ENCODE measurements at regions not wholly inside any gene's neighbourhood (a gene's known extent, or its start where the extent isn't known, plus 50 kb on each side); places are given as distances from the start of the nearest gene placed in this dataset.

DNA sequence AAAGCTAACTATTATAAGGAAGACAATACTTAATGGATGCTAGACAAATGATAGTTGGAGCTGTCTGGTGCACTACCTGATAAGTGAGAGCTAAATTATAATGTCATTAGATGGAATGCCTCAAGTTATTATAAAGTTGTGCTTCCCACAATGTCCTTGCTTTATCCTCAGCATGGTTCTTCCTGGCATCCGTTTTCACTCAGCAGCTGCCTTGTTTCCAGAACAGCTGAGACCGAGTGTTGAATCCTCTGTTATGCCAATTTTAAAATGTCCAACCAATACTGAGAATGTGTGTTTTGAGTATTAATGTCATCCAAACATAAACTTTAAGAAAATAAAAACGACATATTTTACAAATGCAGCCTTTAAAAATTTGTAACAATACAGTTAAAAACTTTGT lies 286.7 kb upstream of the SOX2 start:
- DNase-seq = no peak

DNA sequence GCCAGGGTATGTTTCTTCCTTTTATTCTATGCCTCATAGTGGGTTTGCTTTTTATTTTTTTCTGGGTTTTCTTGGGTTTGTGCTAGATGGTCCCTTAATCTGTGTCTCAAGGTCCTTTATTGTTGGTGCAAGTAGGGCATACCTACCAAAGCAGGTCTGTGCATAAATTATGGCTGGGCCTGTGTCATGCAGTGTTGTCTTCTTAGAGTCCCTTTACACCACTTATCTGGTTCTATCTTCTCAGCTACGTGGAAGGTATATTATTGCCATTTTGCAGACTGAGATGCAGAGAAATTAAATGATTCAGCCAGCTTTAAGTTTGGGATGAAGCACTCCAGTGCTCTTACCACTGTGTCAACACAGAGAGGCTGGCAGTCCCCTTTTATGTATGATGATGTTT lies 293.5 kb upstream of the SOX2 start:
- no peak for DNase-seq

DNA sequence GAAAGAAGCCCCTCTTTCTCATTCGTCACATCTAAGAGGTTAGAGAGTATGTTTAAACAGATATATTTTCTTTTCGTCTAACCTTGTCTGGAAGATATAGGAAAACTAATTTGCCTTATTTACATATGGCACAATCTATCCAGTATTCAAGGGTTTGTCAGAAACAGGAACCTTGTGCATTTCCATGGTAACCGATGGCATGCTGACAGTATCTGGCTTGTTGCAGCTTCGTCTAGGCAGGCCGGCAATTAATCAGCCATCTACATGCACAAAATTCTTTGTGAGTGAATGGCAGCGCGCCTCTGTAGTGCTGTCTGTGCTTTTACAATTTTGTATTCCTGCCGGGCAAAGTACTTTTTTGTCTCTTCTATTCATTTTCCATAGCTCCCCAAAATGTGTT lies 294.0 kb upstream of the SOX2 start:
- DNase-seq = no peak

DNA sequence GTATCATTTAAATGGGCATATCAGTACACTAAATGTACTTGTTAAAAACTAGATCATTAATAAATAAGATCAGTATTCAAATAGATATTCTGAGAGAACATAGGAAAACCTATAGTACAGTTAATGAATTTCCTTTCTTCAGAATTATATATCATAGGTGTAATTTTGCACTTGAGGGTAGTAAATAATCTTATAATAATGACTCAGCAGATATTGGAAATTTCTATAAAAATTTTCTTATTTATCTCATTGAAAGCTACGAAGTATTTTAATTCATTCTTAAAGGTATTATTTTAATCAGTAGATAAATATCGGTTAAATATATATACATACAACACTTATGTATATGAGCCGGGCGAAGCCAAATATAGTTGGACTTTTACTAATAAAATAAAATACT lies 300.9 kb upstream of the SOX2 start:
- no peak for DNase-seq

DNA sequence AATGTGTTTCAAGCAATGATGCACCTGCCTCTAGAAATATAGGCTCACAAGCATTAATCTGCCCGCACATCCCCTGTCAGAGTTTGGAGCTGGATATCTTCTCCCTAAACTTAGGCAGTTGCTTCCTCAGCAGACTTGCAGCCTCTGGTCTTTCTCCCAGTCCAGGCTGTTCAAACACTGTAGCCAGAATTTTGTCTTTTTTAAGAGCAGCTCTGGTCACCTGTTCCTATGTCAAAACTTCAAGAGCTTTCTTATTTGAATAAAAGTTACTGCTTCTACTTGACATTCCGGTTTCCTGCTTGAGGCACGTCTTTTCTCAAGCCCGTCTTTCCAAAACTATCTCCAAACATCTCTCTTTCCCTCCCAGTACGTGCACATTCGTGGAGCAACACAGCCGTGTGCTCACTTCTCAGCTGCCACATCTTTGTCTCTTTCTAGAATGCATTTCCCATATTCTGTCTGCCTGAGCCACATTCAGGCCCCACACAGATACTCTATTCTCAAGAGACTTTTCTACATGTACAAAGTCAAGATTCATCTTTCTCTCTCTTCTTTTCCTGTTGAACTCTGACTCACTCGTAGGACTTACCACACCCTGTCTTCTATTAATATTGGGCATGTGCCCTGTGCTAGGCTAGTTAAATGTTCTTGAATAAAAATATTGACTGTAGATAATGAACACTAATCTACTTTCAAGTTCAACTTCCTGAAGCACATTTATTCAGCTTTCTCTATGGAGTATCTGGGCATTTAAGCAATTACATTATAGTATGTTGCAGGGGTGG lies 307.7 kb upstream of the SOX2 start:
- no peak for DNase-seq

DNA sequence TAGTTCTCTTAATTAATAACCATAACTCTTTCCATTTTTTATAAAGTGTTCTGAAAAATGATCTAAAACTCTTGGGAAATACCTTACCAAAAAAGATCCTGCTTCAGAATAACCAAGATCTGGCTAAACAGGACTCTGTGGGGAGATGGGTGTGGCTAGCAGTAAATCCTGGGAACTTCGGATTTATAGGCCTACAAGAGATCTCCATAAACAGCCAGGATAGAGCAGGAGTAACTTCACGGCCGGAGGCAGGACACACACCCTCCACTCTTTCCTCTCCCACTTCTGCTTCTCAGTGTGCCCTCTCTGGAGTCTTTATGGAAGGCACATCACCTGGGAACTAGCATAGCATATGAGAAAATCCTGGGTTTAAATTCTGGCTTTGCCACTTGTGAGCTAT lies 309.4 kb upstream of the SOX2 start:
- no peak for DNase-seq

DNA sequence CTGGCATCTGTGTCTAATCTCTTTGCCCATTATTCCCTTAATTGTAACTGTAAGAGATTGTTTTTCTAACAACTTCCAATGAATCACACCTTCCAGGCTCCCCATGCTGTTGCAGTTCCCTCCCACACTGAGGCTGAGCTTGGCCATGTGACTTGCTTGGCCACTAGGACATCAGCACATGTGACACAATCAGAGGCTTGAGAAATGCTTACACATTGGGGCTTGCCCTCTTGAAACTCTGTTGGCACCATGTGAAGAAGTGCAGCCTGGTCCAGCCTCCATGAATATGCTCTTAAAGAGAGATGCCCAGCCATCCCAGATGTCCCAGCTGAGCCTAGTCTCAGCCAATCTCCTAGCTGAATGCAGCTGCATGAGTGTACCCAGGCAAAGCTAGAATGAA lies 326.8 kb upstream of the SOX2 start:
- no peak for DNase-seq

DNA sequence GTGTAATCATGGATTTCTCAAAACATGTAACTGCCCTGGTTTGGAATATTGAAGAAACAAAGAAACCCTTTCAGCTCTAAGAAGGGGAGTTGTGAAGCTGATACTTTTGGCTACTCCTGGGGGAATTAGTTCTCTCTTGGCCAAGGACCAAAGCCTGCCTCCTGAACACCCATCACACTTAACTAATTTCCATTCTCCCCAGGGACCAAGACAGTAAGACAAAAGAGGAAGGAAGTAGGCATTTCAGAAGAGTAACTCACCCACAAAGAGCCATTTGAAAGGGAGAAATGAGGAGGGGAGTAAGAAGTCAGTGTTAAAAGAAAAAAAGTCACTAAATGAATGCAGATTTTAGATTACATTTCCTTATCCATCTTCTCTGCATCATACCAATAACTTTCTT lies 328.0 kb upstream of the SOX2 start:
- no peak for DNase-seq

DNA sequence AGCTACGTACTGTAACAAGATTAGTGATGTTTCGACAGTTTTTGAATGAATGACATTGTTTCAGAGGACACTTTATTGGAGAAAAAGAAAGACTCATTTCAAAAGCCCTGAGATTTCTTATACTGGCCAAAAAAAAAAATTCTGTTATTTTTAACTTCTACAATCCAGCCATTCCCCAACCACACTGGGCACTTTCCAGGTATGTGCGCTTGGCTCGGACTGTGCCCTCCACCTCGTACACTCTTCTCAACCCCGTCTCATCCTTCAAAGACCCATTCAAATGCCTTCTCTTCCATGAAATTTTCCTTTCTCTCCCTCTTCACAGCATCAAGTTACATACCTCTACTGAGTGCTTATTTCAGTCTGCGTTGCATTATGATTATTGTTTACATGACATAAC lies 328.5 kb upstream of the SOX2 start:
- DNase-seq = no peak

DNA sequence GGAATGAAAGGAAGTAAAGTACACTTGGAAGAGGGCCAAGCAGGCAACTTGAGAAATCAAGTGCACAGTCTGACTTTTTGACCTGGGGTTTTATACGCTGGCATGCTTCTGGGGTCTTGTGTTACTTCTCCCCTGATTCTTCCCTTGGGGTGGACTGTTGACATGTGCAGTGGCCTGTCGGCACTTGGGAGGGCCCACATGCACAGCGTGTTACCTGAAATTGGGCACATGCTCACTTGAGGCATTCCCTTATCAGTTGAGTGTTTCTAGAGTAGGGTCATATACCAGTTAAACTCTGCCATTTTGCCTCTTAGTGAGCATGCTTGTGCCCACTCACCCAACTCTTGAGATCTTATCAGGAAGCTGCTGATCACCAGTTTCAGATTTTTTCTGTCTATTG lies 329.1 kb upstream of the SOX2 start:
- no peak for DNase-seq

DNA sequence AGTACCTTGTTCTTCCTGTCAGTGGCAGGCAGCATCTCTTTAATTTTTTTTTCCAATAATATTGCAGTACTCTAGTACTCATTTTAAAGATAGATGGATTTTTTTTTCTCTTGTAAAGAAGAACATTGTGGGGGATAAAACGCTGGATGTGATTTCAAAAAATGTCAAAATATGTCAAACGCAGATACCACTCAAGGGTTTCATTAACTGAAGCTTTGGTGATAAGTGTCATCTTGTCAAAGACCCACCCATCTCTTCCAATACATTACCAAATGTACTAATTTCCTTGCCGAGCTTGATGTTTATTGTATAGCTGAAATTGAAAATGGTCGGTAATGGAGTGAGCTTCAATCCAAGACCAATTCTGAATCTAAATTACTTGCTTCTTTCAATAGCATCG lies 332.4 kb upstream of the SOX2 start:
- DNase-seq = no peak

DNA sequence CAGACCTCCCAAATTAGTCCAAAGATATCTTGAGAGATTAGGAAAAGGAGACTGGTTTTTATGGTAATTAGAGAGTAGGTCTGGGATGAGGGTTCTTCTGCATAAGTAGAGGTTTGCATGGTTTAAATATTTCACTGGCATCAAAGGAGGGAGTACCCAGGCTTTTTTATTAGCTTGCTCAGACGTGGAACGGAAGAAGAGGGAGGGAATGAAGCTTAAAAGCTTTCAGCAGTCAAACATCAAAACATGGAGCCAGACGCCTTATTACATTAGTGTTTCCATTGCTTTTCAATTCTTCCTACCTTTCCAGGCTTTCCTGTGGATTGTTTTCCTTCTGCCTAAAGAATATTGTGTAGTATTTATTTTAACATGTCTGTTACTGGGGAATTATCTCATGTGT lies 342.1 kb upstream of the SOX2 start:
- DNase-seq = no peak

DNA sequence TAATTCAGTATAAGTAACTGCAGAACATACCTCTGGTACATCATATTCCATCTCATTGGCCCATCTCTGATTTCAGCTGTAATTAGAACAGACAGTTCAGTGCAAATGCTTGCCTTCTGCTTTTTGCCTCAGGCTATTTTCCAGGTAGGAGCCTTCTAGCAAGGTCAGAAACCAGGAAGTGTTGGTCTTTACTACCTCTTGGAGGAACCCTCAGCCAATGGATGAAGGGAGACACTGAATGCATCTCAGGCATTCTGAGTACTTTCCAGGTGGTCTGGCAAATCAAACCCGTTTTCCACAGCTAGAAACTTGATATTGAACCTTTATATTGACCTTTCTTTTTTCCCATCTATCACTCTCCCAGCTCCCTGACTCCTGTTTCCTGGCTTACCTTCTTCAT lies 348.5 kb upstream of the SOX2 start:
- no peak for DNase-seq

DNA sequence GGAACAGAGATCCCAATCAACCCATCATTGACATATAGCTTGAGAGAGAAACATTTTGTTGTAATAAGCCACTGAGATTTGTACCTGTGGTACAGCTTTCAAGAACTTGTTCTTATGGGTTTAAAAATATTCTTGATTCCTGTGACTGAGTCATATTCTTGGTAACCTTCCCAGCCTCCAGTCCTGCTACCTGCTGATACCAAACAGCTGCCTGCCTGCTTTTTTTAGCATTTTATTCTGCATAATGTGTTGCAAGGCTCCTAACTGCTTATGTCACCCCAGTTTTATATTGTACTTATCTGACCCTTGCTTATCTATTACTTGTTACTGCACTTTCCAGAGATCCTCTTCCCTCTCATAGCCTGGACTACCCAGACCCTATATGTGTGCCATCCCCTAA lies 349.3 kb upstream of the SOX2 start:
- no peak for DNase-seq

DNA sequence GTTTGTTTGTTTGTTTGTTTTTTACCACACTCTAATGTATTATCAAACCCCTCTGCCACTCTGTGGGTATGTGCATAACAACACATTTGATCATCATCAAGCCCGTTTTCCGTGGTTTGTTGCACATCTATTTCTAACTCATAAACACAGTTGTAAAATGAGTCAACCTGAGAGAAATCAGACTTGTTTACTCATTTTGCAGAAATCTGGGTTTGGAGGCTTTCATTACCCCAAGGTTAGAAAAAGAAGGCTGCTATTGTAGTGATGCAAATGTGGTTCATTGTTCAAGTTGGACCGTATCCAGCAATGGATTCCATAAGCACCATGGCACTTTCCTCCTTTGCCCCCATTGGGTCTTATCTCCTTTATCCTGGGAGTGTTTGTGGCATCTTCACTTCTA lies 353.2 kb upstream of the SOX2 start:
- no peak for DNase-seq

DNA sequence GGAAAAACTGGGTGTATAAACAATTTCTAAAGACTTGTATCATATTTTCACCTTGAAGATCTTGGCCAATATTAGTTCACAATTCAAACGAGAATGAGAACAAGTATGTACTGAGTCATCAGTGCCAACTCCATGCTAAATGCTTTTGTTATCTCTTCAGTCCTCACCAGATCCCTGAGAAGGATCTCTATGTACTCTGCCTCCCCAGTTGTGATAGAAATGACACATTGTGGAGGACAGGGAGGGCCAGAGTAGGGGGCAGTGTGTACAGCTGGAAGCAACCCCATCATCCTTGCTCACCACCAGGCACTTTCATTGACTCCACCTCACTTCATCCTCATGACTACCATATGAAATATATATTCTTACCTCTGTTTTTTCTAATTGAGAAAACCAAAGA lies 353.7 kb upstream of the SOX2 start:
- DNase-seq = no peak

DNA sequence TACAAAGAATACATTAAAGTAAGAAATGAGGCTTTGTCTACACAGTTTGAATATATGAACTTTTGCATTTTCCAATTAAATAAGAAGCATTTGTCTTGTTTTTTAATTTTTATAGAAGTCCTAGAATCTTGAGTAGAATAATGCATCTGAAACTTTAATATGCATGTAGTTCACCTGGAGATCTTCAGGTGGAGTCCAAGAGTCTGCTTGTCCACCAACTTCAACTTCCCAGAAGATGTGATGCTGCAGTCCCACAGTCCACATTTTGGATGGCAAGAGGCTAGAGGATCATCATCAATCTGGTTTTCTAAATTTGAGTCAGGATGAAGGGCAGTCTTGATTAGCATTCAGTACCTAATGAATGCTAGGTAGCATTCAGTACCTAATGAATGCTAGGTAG lies 357.6 kb upstream of the SOX2 start:
- DNase-seq = no peak

DNA sequence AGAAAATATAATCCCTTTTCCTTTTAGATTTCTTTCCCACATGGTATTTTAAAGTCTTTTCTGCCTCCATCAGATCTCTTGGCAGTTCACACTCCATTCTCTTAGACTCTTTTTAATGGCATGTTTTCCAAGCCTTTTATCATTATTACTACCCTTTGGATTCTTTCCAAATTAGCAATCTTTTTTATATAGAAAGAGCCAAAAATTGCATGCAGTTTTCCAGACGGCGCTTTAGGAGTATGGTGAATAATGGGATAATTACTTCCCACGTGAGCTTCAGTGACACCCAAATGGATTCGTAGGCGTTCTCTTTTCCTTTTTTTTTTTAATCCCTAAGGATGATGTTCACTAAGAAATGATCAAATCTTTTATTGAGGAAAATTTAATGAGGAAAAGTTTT lies 354.8 kb upstream of the DNAJC19 start:
- DNase-seq = no peak

DNA sequence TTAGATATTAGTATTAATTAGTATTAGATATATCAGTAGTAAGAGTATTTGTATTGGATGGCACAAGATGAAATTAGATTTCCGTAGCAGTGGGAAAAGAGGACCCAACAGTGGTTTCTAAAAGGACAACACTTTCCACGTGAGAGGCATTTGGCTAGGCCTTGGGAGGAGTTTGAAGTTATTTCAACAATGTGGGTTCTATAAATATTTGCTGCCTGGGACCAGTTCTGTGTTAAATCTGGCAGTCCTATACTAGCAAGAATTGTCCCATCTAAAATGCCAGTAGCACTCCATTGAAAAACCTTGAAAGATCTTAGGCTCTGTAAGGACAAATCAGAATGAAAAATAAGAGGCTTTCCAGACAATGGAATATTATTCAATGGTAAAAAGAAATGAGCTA lies 347.1 kb upstream of the DNAJC19 start:
- no peak for DNase-seq

DNA sequence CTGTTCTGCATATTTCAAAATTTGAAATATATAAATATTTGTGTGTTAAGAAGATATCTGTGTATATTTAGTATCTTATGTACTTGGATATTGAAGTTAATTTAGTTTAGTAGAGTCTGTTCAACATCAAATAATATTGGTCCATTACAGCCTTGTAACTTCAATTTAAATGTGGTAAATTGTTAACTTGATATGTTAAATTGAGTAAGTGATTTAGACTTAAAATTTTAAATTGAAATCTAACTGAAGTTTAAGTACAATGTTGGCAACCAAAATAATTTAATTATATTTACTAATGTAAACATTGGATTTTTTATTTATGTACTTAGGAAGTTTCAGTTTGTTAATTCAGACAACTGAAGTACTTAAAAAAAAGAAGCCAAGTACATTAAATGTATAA lies 343.9 kb upstream of the DNAJC19 start:
- DNase-seq = no peak

DNA sequence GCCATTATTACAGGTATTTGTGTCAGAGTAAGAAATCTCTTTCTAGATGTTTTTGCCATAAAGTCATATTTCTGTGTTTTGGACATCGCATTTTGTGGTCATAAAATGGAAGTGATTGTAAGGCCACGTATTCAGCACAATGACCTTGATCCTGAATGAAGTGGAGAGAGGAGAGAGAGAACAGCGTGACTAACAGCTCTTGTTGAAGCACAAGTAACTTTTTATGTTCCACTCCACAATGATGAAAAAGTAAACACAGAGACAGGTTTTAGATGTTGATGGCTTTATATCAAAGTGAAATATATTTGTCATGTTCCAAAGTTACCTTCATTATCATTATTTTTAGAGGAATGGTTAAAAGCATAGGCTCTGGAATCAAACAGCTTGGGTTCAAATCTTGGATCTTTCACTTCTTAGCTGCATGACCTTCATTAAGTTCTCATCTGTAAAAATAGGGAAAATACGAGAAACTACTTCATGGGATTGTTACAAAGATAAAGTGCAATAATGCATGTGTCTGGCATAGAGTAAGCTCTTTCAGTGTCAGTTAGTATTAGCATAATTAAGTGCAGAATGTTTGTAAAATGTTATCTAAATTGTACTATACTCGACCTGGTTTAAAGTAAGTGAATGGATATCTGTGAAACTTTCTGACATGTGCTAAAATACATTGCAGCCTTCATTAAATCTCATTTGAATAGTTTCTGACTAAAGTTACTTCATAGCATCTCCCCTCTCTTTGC lies 341.5 kb upstream of the DNAJC19 start:
- no peak for DNase-seq

DNA sequence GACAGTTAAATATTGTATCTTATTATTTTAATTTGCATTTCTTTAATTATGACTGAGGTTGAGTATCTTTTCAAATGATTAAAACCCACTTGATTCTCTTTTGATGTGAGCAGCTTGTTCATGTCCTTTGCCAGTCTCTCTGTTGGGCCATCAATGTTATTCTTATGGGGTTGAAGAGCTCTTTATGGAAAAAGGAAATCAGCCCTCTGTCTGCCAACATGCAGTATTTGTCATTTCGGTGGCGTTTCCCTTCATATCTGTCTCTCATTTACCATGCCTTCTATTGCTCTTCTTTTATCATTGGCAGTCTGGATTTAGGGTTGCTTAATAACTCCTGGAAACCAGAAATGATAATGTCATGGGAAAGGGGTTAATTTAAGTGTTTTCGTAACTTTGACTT lies 340.7 kb upstream of the DNAJC19 start:
- no peak for DNase-seq

DNA sequence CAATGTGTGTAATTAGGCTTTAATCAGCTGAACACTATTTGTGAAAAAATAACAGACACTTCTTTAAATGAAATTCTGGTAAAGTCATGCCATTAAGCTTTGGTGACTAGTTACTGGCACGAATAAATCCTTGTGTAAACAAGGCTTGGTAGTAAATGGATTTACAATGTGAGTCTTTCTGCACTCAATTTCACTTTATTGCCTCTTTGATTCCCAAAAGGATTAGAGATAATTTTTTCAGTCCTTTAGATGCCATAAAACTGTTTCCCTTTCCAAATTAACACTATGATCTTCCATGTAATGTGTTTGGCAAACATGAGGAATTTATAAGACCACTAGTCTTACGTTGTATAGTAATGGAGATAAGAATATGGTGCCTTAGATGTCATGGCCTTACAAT lies 339.5 kb upstream of the DNAJC19 start:
- DNase-seq = no peak

DNA sequence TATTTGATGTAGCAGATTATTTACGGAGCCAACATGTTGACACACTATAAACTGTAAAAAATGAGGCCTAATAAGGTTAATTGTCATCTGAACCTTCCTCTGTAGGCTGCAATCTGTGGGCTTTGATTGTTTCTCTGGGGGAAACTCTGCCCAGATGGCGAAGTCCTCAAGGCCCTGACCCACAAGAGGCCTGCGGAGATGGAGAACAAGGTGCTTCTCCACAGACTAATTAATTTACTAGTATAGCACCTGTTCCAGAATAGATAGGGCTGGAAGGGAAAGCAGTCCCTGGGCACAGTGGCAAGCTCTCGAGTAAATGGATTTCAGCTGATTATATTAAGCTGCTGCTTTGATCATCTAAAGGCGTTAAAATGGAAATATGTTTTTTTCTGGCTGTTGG lies 338.8 kb upstream of the DNAJC19 start:
- no peak for DNase-seq

DNA sequence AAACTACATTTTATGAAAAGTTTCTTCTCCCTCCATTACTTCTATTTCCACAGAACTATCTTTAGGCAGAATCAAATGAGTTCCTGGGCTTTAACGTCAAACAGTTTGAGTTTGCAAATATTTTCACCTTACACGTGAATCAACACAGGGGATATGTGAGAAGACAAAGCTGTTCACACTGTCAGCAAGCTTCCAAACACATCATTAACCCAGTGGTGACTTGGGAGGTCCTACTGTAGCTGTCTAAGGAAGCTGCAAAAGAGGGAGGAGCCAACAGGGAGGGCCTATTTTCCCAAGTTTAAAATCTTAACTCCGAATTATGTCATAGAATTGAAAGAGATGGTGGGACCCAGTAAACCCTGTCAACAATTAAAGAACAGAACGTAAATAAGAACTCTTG lies 337.8 kb upstream of the DNAJC19 start:
- no peak for DNase-seq

Measured in hematopoietic multipotent progenitor cell treated with erythropoietin and hydrocortisone succinate and interleukin-3 and kit ligand, for 8 days (in vitro differentiated cells).